IgD-negative memory B cell (primary cell): ENCODE measurements at regions not wholly inside any gene's neighbourhood (a gene's known extent, or its start where the extent isn't known, plus 50 kb on each side); places are given as distances from the start of the nearest gene placed in this dataset.

Source experiments
- H3K27ac Mint-ChIP-seq, 3 donors: one replicate each; pipeline ENCODE4 v1.8.0; 2020 to 2022; ENCODE audit warnings: mild to moderate bottlenecking in 3 of 3, mixed read lengths in 3 of 3, moderate library complexity in 1 of 3
- H3K27me3 Mint-ChIP-seq: one replicate; pipeline ENCODE4 v1.8.0; 2021; ENCODE audit warnings: mixed read lengths
- H3K36me3 Mint-ChIP-seq: one replicate; pipeline ENCODE4 v1.8.0; 2020; ENCODE audit warnings: mild to moderate bottlenecking, mixed read lengths
- H3K4me1 Mint-ChIP-seq, 3 donors: one replicate each; pipeline ENCODE4 v1.8.0; 2020 to 2022; ENCODE audit warnings: mixed read lengths in 3 of 3, mild to moderate bottlenecking in 1 of 3
- H3K4me3 Mint-ChIP-seq, 4 donors: one replicate each; pipeline ENCODE4 v1.8.0; 2020 to 2022; ENCODE audit warnings: mild to moderate bottlenecking in 4 of 4, mixed read lengths in 4 of 4, moderate library complexity in 3 of 4
- H3K9me3 Mint-ChIP-seq, 3 donors: one replicate each; pipeline ENCODE4 v1.8.0; 2020 to 2021; ENCODE audit warnings: mixed read lengths in 3 of 3, mild to moderate bottlenecking in 1 of 3

DNA sequence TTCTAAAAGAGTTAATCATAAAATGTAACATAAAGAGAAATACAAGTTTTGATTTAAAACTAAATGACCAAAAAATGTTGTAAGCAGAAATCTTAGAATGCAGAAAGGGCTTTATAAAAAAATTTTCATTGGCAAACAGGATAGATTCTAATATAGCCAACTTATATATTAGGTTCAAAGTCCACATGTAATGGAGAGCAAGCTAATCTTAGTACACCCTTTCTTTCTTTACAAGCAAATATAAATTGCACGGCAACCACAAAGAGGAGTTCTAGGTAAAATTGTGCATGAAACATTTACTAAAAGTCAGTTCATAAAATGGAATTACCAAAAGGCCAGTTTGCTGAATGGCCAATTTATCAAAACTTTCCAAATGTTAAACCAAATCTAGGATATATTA, 130.6 kb downstream of the NOL4 start:
- Mint-ChIP-seq H3K4me1 (no peaks in the 10 kb centered on the region), H3K36me3 (no peaks in the 10 kb centered on the region), H3K4me3 (no peak overlapping the region), H3K27ac (no peak overlapping the region), H3K9me3 (no peaks in the 10 kb centered on the region), H3K27me3 (no peaks in the 10 kb centered on the region)

DNA sequence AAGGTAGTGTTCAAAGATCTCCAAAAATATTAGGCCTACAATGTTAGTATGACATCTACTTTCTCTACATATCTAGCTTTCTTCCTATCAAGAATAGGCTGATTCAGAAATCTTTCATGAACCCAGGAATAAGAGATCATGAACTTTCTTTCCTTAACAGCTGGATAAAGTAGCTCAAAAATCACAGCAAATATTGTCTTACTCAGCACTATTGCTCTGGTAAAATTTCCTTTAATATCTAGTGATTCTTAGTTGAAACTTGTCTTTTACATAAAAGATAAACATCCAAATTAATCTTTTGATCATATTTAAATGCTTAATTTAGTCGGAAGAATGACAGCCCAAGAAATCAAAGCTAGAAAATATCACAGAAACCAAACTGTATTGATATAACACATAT, 131.9 kb downstream of the NOL4 start:
- H3K9me3 Mint-ChIP-seq: no peaks in the 10 kb centered on the region
- no peak overlapping the region for H3K27ac Mint-ChIP-seq
- H3K4me3 Mint-ChIP-seq: no peak overlapping the region
- no peaks in the 10 kb centered on the region for H3K27me3 Mint-ChIP-seq
- no peaks in the 10 kb centered on the region for H3K4me1 Mint-ChIP-seq
- H3K36me3 Mint-ChIP-seq: no peaks in the 10 kb centered on the region

- H3K9me3 Mint-ChIP-seq: no peaks in the 10 kb centered on the region
- H3K36me3 Mint-ChIP-seq: no peaks in the 10 kb centered on the region
- no peaks in the 10 kb centered on the region for H3K27me3 Mint-ChIP-seq
- H3K4me1 Mint-ChIP-seq: no peaks in the 10 kb centered on the region
- H3K4me3 Mint-ChIP-seq: no peak overlapping the region
- H3K27ac Mint-ChIP-seq: no peak overlapping the region
Observed at GRCh38 chr18:34086370-34086769, 138.3 kb downstream of the NOL4 start.

DNA sequence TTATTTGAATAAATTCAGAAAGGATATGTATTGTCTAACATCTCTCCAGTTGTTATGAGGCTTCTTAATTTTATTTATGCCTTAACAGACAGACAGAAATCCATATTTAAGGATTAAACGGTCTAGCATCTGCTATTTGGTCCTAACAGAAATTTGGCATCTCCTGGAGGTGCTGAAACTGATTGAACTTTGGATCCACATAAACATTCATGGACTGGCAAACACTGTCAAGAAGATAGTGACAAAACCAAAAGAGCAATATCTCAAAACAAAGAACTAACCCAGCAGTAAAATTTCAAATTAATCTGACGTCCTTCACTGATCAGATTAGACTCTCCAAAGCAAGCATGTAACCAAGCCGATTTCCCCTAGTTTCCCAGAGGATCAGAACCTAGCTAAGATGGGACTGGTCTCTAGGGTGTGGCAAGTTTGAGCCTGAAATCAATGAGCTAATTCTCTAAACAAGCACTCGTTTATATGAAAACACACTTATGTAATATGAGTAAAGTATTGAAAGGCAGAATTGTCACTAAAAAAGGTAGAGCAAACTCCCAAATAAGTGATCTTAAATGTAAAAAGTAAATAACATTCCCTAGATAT, 139.5 kb downstream of the NOL4 start:
- no peaks in the 10 kb centered on the region for H3K4me1 Mint-ChIP-seq
- H3K4me3 Mint-ChIP-seq: no peak overlapping the region
- no peaks in the 10 kb centered on the region for H3K36me3 Mint-ChIP-seq
- H3K27me3 Mint-ChIP-seq: no peaks in the 10 kb centered on the region
- H3K9me3 Mint-ChIP-seq: no peaks in the 10 kb centered on the region
- H3K27ac Mint-ChIP-seq: no peak overlapping the region

GRCh38 chr18:34084635-34085034, 140.1 kb downstream of the NOL4 start:
- no peak overlapping the region for H3K27ac Mint-ChIP-seq
- H3K4me3 Mint-ChIP-seq: no peak overlapping the region
- H3K27me3 Mint-ChIP-seq: no peaks in the 10 kb centered on the region
- no peaks in the 10 kb centered on the region for H3K4me1 Mint-ChIP-seq
- H3K36me3 Mint-ChIP-seq: no peaks in the 10 kb centered on the region
- no peaks in the 10 kb centered on the region for H3K9me3 Mint-ChIP-seq

DNA sequence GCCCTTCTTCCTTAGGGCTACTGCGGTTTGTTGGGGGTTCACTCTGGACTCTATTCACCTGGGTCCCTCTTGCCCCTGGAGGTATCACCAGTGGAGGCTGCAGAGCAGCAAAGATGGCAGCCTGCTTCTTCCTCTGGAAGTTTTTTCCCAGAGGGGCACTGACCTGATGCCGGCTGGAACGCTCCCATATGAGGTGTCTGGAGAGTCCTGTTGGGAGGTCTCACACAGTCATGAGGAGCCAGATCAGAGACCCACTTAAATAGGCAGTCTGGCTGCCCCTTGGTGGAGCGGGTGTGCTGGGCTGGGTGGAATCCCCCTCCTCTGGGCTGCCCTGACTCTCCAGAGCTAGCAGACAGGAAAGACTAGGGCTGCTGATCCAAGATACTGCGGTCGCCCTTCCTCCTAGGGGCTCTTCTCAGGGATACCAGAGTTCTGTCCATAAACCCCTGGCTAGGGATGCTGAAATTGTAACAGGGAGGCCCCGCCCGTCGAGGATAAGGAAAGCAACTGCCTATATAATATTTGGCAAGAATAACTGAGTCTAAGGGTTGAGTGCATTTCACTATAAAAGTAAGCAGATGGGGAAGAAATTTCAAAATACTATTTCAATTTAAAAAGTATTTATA, 140.7 kb downstream of the NOL4 start:
- no peaks in the 10 kb centered on the region for H3K36me3 Mint-ChIP-seq
- H3K4me3 Mint-ChIP-seq: no peak overlapping the region
- H3K27ac Mint-ChIP-seq: no peak overlapping the region
- no peaks in the 10 kb centered on the region for H3K27me3 Mint-ChIP-seq
- H3K4me1 Mint-ChIP-seq: no peaks in the 10 kb centered on the region
- no peaks in the 10 kb centered on the region for H3K9me3 Mint-ChIP-seq

DNA sequence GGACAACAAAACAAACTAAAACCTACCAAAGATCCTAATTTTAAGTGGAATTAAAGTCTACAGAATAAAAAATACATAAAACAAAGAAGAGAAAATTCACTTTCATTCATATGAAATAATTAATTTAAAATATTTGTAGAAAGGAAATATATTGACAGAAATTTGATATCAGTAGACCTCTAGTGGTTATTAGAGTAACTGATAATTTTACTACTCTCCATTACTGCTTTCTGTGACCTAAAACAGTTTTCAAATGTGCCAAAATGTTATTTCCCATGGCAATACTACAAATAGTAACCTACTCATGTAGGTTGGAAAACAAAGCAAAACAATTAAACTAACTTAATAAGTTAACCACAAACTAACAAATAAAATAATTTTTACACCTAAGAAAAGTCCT, 147.1 kb downstream of the NOL4 start:
- H3K4me1 Mint-ChIP-seq: no peaks in the 10 kb centered on the region
- no peaks in the 10 kb centered on the region for H3K36me3 Mint-ChIP-seq
- H3K27me3 Mint-ChIP-seq: no peaks in the 10 kb centered on the region
- H3K27ac Mint-ChIP-seq: no peak overlapping the region
- H3K4me3 Mint-ChIP-seq: no peak overlapping the region
- H3K9me3 Mint-ChIP-seq: no peaks in the 10 kb centered on the region

DNA sequence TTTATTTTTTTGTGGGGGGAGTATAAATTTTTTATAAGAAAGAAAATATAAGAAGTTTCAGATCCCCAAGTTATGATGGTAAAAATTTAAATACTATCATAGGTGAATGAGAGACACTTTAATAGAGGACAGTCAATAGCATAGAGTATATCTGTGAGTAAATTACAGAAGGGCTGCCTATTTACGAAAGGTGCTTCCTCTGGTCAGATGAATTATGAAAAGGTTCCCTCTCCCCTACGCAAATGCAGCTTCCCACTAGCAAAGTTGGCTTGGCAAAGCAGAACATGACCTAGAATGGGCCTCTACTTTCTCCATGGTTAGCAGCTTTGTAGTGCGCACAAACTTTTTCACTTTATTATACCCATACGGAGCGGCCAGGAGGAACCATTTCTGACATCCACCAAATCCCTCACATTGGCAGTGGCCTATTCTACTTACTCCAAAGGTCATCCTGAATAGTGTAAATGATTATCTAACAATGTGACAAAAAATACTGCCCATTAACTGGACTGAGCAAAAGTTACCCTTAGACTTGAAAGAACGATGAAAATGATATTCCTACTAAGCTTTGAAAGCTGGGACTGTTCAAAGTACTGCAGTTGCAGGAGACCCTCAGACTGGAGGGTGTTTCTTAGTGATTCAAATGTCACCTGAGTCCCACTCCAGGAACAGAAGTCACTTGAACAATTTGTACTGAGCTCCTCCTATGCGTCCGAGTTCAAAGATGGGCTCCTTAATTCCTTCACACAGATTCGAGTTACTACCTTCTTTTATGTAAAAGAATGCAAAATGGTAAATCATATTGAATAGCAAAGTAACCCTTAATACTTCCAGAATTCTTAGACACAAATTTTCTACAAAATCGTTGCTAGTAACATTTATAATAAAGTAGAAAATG, 148.5 kb downstream of the NOL4 start:
- no peak overlapping the region for H3K4me3 Mint-ChIP-seq
- H3K27me3 Mint-ChIP-seq: no peaks in the 10 kb centered on the region
- peaks cover 2% of the 10 kb centered on the region for H3K36me3 Mint-ChIP-seq
- H3K4me1 Mint-ChIP-seq: no peaks in the 10 kb centered on the region
- H3K27ac Mint-ChIP-seq: no peak overlapping the region
- no peaks in the 10 kb centered on the region for H3K9me3 Mint-ChIP-seq

- Mint-ChIP-seq H3K4me3 (no peak overlapping the region), H3K27me3 (no peaks in the 10 kb centered on the region), H3K9me3 (peaks cover 4 to 10% (median 4%) of the 10 kb centered on the region in 3 donors), H3K36me3 (no peaks in the 10 kb centered on the region), H3K27ac (no peak overlapping the region), H3K4me1 (no peaks in the 10 kb centered on the region)
Observed at GRCh38 chr18:34061226-34061625, 163.5 kb downstream of the NOL4 start.

- Mint-ChIP-seq H3K36me3 (no peaks in the 10 kb centered on the region), H3K27me3 (no peaks in the 10 kb centered on the region), H3K4me3 (no peak overlapping the region), H3K9me3 (peaks cover 4 to 22% (median 13%) of the 10 kb centered on the region in 3 donors), H3K4me1 (no peaks in the 10 kb centered on the region), H3K27ac (no peak overlapping the region)
Observed at GRCh38 chr18:34055227-34055626, 169.5 kb downstream of the NOL4 start.

GRCh38 chr18:34050661-34051060, 174.1 kb downstream of the NOL4 start:
- Mint-ChIP-seq H3K36me3 (no peaks in the 10 kb centered on the region), H3K4me1 (no peaks in the 10 kb centered on the region), H3K4me3 (no peak overlapping the region), H3K27ac (no peak overlapping the region), H3K27me3 (no peaks in the 10 kb centered on the region), H3K9me3 (peaks cover 2 to 15% (median 5%) of the 10 kb centered on the region in 3 donors)

- no peaks in the 10 kb centered on the region for H3K27me3 Mint-ChIP-seq
- H3K9me3 Mint-ChIP-seq: peaks cover 0 to 11% (median 2%) of the 10 kb centered on the region in 3 donors
- no peak overlapping the region for H3K4me3 Mint-ChIP-seq
- H3K27ac Mint-ChIP-seq: no peak overlapping the region
- H3K4me1 Mint-ChIP-seq: no peaks in the 10 kb centered on the region
- no peaks in the 10 kb centered on the region for H3K36me3 Mint-ChIP-seq
Observed at GRCh38 chr18:34049511-34049910, 175.2 kb downstream of the NOL4 start.

- no peak overlapping the region for H3K4me3 Mint-ChIP-seq
Observed at GRCh38 chr18:34048423-34048822, 176.3 kb downstream of the NOL4 start.

GRCh38 chr18:34042423-34043146, 182.1 kb downstream of the NOL4 start:
- no peaks in the 10 kb centered on the region for H3K36me3 Mint-ChIP-seq
- no peaks in the 10 kb centered on the region for H3K4me1 Mint-ChIP-seq
- no peaks in the 10 kb centered on the region for H3K27me3 Mint-ChIP-seq
- H3K27ac Mint-ChIP-seq: no peak overlapping the region
- no peak overlapping the region for H3K4me3 Mint-ChIP-seq
- peaks cover 0 to 17% (median 2%) of the 10 kb centered on the region in 3 donors for H3K9me3 Mint-ChIP-seq

More at GRCh38 chr18:34048423-34048822, 176.3 kb downstream of the NOL4 start:
- no peak overlapping the region for H3K27ac Mint-ChIP-seq
- no peaks in the 10 kb centered on the region for H3K4me1 Mint-ChIP-seq
- H3K9me3 Mint-ChIP-seq: peaks cover 0 to 6% (median 0%) of the 10 kb centered on the region in 3 donors
- no peaks in the 10 kb centered on the region for H3K27me3 Mint-ChIP-seq
- no peaks in the 10 kb centered on the region for H3K36me3 Mint-ChIP-seq

- Mint-ChIP-seq H3K27ac (no peak overlapping the region), H3K4me3 (no peak overlapping the region), H3K27me3 (no peaks in the 10 kb centered on the region), H3K36me3 (no peaks in the 10 kb centered on the region), H3K4me1 (no peaks in the 10 kb centered on the region), H3K9me3 (peaks cover 2 to 28% (median 2%) of the 10 kb centered on the region in 3 donors)
Observed at GRCh38 chr18:34039611-34040010, 185.1 kb downstream of the NOL4 start.
